MCF 10A (cell line): ENCODE measurements at regions not wholly inside any gene's neighbourhood (a gene's known extent, or its start where the extent isn't known, plus 50 kb on each side); places are given as distances from the start of the nearest gene placed in this dataset.
"Not testable (repeated sequence)": the region's sequence is repeated elsewhere in the genome, so short reads cannot be mapped to it uniquely, and the experiment has no call there.

ENCODE experiments used
- BruUV-seq: library from RNA; stranded (reverse); fragments of 400-500 nt; replicated peaks from 2 replicates; lab custom pipeline; 2021; lab: Mats Ljungman, UMichigan
- CTCF ChIA-PET: fragments of 300-600 bp; sonication (Branson Sonifier 250); formaldehyde crosslinking; extraction: SDS; loops from one replicate; lab custom pipeline; 2021; ENCODE audit warnings: antibody characterized with exemption, inconsistent platforms; lab: Yijun Ruan, JAX
- POLR2A ChIA-PET: fragments of 300-600, 350-650 bp; sonication (Branson Sonifier 250); formaldehyde crosslinking; extraction: SDS; loops from one replicate; lab custom pipeline; 2020; ENCODE audit warnings: antibody characterized with exemption, inconsistent platforms; lab: Yijun Ruan, JAX
- DNase-seq: peaks from one replicate; pipeline ENCODE4 v3.0.0-alpha.2; 2018; ENCODE audit not compliant: unreplicated experiment
- H3K27ac Mint-ChIP-seq: one replicate; pipeline ENCODE4 v1.8.0; 2022; ENCODE audit warnings: mild to moderate bottlenecking, low read depth, mixed read lengths; ENCODE audit not compliant: unreplicated experiment
- H3K27me3 Mint-ChIP-seq: one replicate; pipeline ENCODE4 v1.8.0; 2022; ENCODE audit warnings: mixed read lengths; ENCODE audit not compliant: insufficient read depth, unreplicated experiment
- H3K36me3 Mint-ChIP-seq: one replicate; pipeline ENCODE4 v1.8.0; 2022; ENCODE audit warnings: mild to moderate bottlenecking, moderate library complexity, mixed read lengths; ENCODE audit not compliant: insufficient read depth, unreplicated experiment
- H3K4me1 Mint-ChIP-seq: one replicate; pipeline ENCODE4 v1.8.0; 2022; ENCODE audit warnings: mixed read lengths; ENCODE audit not compliant: insufficient read depth, unreplicated experiment
- H3K4me3 Mint-ChIP-seq: one replicate; pipeline ENCODE4 v1.8.0; 2022; ENCODE audit warnings: mild to moderate bottlenecking, moderate library complexity, mixed read lengths; ENCODE audit not compliant: unreplicated experiment
- H3K9me3 Mint-ChIP-seq: one replicate; pipeline ENCODE4 v1.8.0; 2022; ENCODE audit warnings: mixed read lengths; ENCODE audit not compliant: unreplicated experiment
- CTCF ChIP-seq: fragments of 200-600 bp; IDR thresholded peaks from one replicate; pipeline ENCODE4 v1.8.0; 2022; ENCODE audit warnings: antibody characterized with exemption, mild to moderate bottlenecking; ENCODE audit not compliant: unreplicated experiment
- intact Hi-C: fragments of 100-400 bp; cut with micrococcal nuclease; formaldehyde crosslinking; loops from 2 replicates; pipeline ENCODE4 v1.14.1; 2022

- Mint-ChIP-seq H3K27me3 (peaks cover 33% of the 10 kb centered on the region), H3K4me1 (peaks cover 11% of the 10 kb centered on the region), H3K27ac (no peak overlapping the region), H3K36me3 (no peaks in the 10 kb centered on the region), H3K4me3 (no peak overlapping the region), H3K9me3 (no peaks in the 10 kb centered on the region)
- DNase-seq, result no peak
- CTCF ChIA-PET, result interaction anchor here (0.6 kb wide), 1 partner anchor 12 kb away, joined by 5 read pairs; no protein-coding TSS in a partner anchor
- intact Hi-C loops, result no loop called here
- POLR2A ChIA-PET, result interaction anchor here (0.6 kb wide), 1 partner anchor 13 kb away, joined by 4 read pairs; no protein-coding TSS in a partner anchor
- no peak for TF ChIP-seq CTCF
- BruUV-seq, result no TSS peak
These were observed 259.6 kb downstream of the SMARCA2 start for GRCh38 chr9:2274762-2275161.

- Mint-ChIP-seq H3K9me3 (no peaks in the 10 kb centered on the region), H3K27ac (no peak overlapping the region), H3K36me3 (no peaks in the 10 kb centered on the region), H3K27me3 (peaks cover 33% of the 10 kb centered on the region), H3K4me1 (peaks cover 6% of the 10 kb centered on the region), H3K4me3 (no peak overlapping the region)
- ChIA-PET CTCF (no interaction called here), POLR2A (no interaction called here)
- TF ChIP-seq CTCF, result no peak
- DNase-seq, result no peak
- intact Hi-C loops, result no loop called here
- BruUV-seq, result no TSS peak
These were observed 261.1 kb downstream of the SMARCA2 start for GRCh38 chr9:2276296-2276695.

GRCh38 chr9:2277133-2277532, 262.0 kb downstream of the SMARCA2 start:
- H3K9me3 Mint-ChIP-seq, POLR2A ChIA-PET, intact Hi-C loops, H3K4me1 Mint-ChIP-seq, H3K36me3 Mint-ChIP-seq, H3K27ac Mint-ChIP-seq, DNase-seq, BruUV-seq, CTCF ChIA-PET, H3K4me3 Mint-ChIP-seq: not testable (repeated sequence)
- peaks cover 33% of the 10 kb centered on the region for H3K27me3 Mint-ChIP-seq

- H3K4me3 Mint-ChIP-seq, intact Hi-C loops, CTCF ChIA-PET, H3K27ac Mint-ChIP-seq, H3K4me1 Mint-ChIP-seq, DNase-seq, BruUV-seq, POLR2A ChIA-PET, H3K9me3 Mint-ChIP-seq, H3K36me3 Mint-ChIP-seq: not testable (repeated sequence)
- H3K27me3 Mint-ChIP-seq, result peaks cover 33% of the 10 kb centered on the region
These were observed 262.5 kb downstream of the SMARCA2 start for GRCh38 chr9:2277644-2278043.

- H3K4me1 Mint-ChIP-seq, BruUV-seq, H3K36me3 Mint-ChIP-seq, H3K4me3 Mint-ChIP-seq, H3K9me3 Mint-ChIP-seq, H3K27ac Mint-ChIP-seq, CTCF ChIA-PET: not testable (repeated sequence)
- peak; percentile 11 for DNase-seq
- H3K27me3 Mint-ChIP-seq, result peaks cover 19% of the 10 kb centered on the region
- POLR2A ChIA-PET, result interaction anchor here (1.2 kb wide), 1 partner anchor 13 kb away, joined by 3 read pairs; no protein-coding TSS in a partner anchor
- intact Hi-C loops, result loop anchor here (1.0 kb wide), 1 partner anchor 37 kb away; no protein-coding TSS in a partner anchor
These were observed 264.0 kb downstream of the SMARCA2 start for GRCh38 chr9:2279138-2279537.
